Hematopoietic multipotent progenitor cell treated with erythropoietin and hydrocortisone succinate and interleukin-3 and kit ligand, for 8 days (in vitro differentiated cells): ENCODE measurements at regions not wholly inside any gene's neighbourhood (a gene's known extent, or its start where the extent isn't known, plus 50 kb on each side); places are given as distances from the start of the nearest gene placed in this dataset.

Source experiments
- DNase-seq: peaks from one replicate; pipeline ENCODE4 v3.0.0-alpha.2; 2015

GRCh38 chr1:22246755-22247480 lies 104.0 kb upstream of the WNT4 start:
- no peak for DNase-seq

- DNase-seq = no peak
Measured at GRCh38 chr1:22247527-22248245, 104.8 kb upstream of the WNT4 start.

- DNase-seq = no peak
Measured at GRCh38 chr1:22248746-22249145, 105.8 kb upstream of the WNT4 start.

- no peak for DNase-seq
Measured at GRCh38 chr1:22249928-22250680, 107.2 kb upstream of the WNT4 start.

- DNase-seq = no peak
Measured at GRCh38 chr1:22250724-22251123, 107.8 kb upstream of the WNT4 start.

- no peak for DNase-seq
Measured at GRCh38 chr1:22252251-22252650, 109.4 kb upstream of the WNT4 start.

- no peak for DNase-seq
Measured at GRCh38 chr1:22253012-22253790, 110.3 kb upstream of the WNT4 start.

GRCh38 chr1:22254756-22255155 lies 111.9 kb upstream of the WNT4 start:
- no peak for DNase-seq

GRCh38 chr1:22255341-22256212 lies 112.7 kb upstream of the WNT4 start:
- no peak for DNase-seq

- no peak for DNase-seq
Measured at GRCh38 chr1:22256213-22256512, 113.3 kb upstream of the WNT4 start.

GRCh38 chr1:22257290-22258275 lies 114.7 kb upstream of the WNT4 start:
- no peak for DNase-seq

GRCh38 chr1:22258698-22259097 lies 115.8 kb upstream of the WNT4 start:
- no peak for DNase-seq

GRCh38 chr1:22259551-22260282 lies 116.8 kb upstream of the WNT4 start:
- DNase-seq = no peak

GRCh38 chr1:22260860-22261432 lies 118.0 kb upstream of the WNT4 start:
- DNase-seq = no peak

- no peak for DNase-seq
Measured at GRCh38 chr1:22261580-22261979, 118.7 kb upstream of the WNT4 start.

- no peak for DNase-seq
Measured at GRCh38 chr1:22262583-22262982, 119.7 kb upstream of the WNT4 start.

GRCh38 chr1:22263359-22263758 lies 120.5 kb upstream of the WNT4 start:
- DNase-seq = no peak

GRCh38 chr1:22264464-22265341 lies 121.8 kb upstream of the WNT4 start:
- DNase-seq = no peak

- no peak for DNase-seq
Measured at GRCh38 chr1:22266141-22266540, 123.2 kb upstream of the WNT4 start.
